Breast epithelium (tissue), 4 donors: ENCODE measurements at regions not wholly inside any gene's neighbourhood (a gene's known extent, or its start where the extent isn't known, plus 50 kb on each side); places are given as distances from the start of the nearest gene placed in this dataset.

Experiments used
- DNase-seq, 2 donors: peaks; one replicate each; pipeline ENCODE4 v3.0.0-alpha.2; 2019; ENCODE audit warnings: low spot score in 2 of 2
- H3K27ac ChIP-seq, 2 donors: fragments of 200-600 bp; sonication (generic) in 1 of 2; one replicate each; pipeline ENCODE4 v1.5.1; 2016 to 2019; ENCODE audit warnings: mild to moderate bottlenecking in 1 of 2
- H3K27me3 ChIP-seq, 2 donors: fragments of 200-600 bp; sonication (generic) in 1 of 2; one replicate each; pipeline versions ENCODE4 v1.5.1 to v1.6.0; 2017 to 2019; ENCODE audit warnings: control low read depth in 1 of 2, mild to moderate bottlenecking in 1 of 2
- H3K36me3 ChIP-seq: fragments of 200-600 bp; one replicate; pipeline ENCODE4 v1.5.1; 2019
- H3K4me1 ChIP-seq, 2 donors: fragments of 200-600 bp; sonication (generic); one replicate each; pipeline ENCODE4 v1.5.1; 2016 to 2019; ENCODE audit warnings: control low read depth in 1 of 2
- H3K4me3 ChIP-seq, 3 donors: fragments of 200-600 bp; sonication (generic); 1 replicate in 2 of 3; 2 replicates in 1 of 3; pipeline ENCODE4 v1.5.1; 2016 to 2019; ENCODE audit warnings: mild to moderate bottlenecking in 3 of 3, moderate library complexity in 2 of 3
- H3K9me3 ChIP-seq, 2 donors: fragments of 200-600 bp; sonication (generic) in 1 of 2; one replicate each; pipeline ENCODE4 v1.5.1; 2016 to 2019; ENCODE audit warnings: control low read depth in 1 of 2
- CTCF ChIP-seq, 3 donors: fragments of 450-650 bp; IDR thresholded peaks; one replicate each; pipeline ENCODE4 v1.5.1; 2016 to 2017; ENCODE audit warnings: antibody characterized with exemption in 3 of 3, mild to moderate bottlenecking in 3 of 3, moderate library complexity in 3 of 3
- POLR2A ChIP-seq: fragments of 450-650 bp; IDR thresholded peaks from one replicate; pipeline ENCODE4 v1.6.1; 2016; ENCODE audit warnings: antibody characterized with exemption, mild to moderate bottlenecking, moderate library complexity
- POLR2AphosphoS5 ChIP-seq, 3 donors: sonication (generic); formaldehyde crosslinking; IDR thresholded peaks; one replicate each; pipeline ENCODE4 v1.6.1; 2017; ENCODE audit warnings: antibody characterized with exemption in 3 of 3
- intact Hi-C: fragments of 100-400 bp; cut with DNase I; formaldehyde crosslinking; loops from one replicate; pipeline ENCODE4 v1.15.1; 2023; ENCODE audit warnings: low total_unique reads

GRCh38 chr22:27097506-27097905 lies 440.1 kb downstream of the MIAT start:
- H3K27ac ChIP-seq, result no peak overlapping the region
- no peaks in the 10 kb centered on the region for H3K36me3 ChIP-seq
- peaks cover 0 to 2% of the 10 kb centered on the region in 2 donors for H3K27me3 ChIP-seq
- H3K4me3 ChIP-seq, result no peak overlapping the region
- no peak for TF ChIP-seq POLR2AphosphoS5 (IDR thresholded peaks at IDR 0.05)
- TF ChIP-seq POLR2A, result no peak
- no peak for TF ChIP-seq CTCF (IDR thresholded peaks at IDR 0.05)
- H3K4me1 ChIP-seq, result no peaks in the 10 kb centered on the region
- DNase-seq, result no peak
- intact Hi-C loops, result no loop called here
- H3K9me3 ChIP-seq, result no peaks in the 10 kb centered on the region

GRCh38 chr22:27097933-27098332 lies 440.5 kb downstream of the MIAT start:
- Histone ChIP-seq H3K27me3 (peaks cover 0 to 2% of the 10 kb centered on the region in 2 donors), H3K27ac (no peak overlapping the region), H3K4me1 (no peaks in the 10 kb centered on the region), H3K9me3 (no peaks in the 10 kb centered on the region), H3K4me3 (no peak overlapping the region), H3K36me3 (no peaks in the 10 kb centered on the region)
- TF ChIP-seq CTCF (IDR thresholded peaks at IDR 0.05) (no peak), POLR2AphosphoS5 (IDR thresholded peaks at IDR 0.05) (no peak), POLR2A (no peak)
- intact Hi-C loops, result no loop called here
- DNase-seq, result no peak

- Histone ChIP-seq H3K36me3 (no peaks in the 10 kb centered on the region), H3K9me3 (no peaks in the 10 kb centered on the region), H3K27me3 (peaks cover 0 to 2% of the 10 kb centered on the region in 2 donors), H3K4me1 (no peaks in the 10 kb centered on the region), H3K4me3 (no peak overlapping the region), H3K27ac (no peak overlapping the region)
- DNase-seq, result no peak
- intact Hi-C loops, result no loop called here
- TF ChIP-seq POLR2A, result no peak
- TF ChIP-seq POLR2AphosphoS5 (IDR thresholded peaks at IDR 0.05), result no peak
- TF ChIP-seq CTCF (IDR thresholded peaks at IDR 0.05), result no peak
These were observed 442.7 kb downstream of the MIAT start for GRCh38 chr22:27099946-27100722.

GRCh38 chr22:27100789-27101188 lies 443.4 kb downstream of the MIAT start:
- H3K36me3 ChIP-seq, result no peaks in the 10 kb centered on the region
- peak overlapping the region in 2 of 3 donors; percentile 9 to 29 for H3K4me3 ChIP-seq
- peaks cover 0 to 2% of the 10 kb centered on the region in 2 donors for H3K27me3 ChIP-seq
- no peak overlapping the region for H3K27ac ChIP-seq
- H3K9me3 ChIP-seq, result no peaks in the 10 kb centered on the region
- no peak for TF ChIP-seq CTCF (IDR thresholded peaks at IDR 0.05)
- no peaks in the 10 kb centered on the region for H3K4me1 ChIP-seq
- no peak for DNase-seq
- intact Hi-C loops, result no loop called here

GRCh38 chr22:27101288-27101687 lies 443.9 kb downstream of the MIAT start:
- H3K4me3 ChIP-seq, result peak overlapping the region in 1 of 3 donors; percentile 9
- no peaks in the 10 kb centered on the region for H3K4me1 ChIP-seq
- H3K36me3 ChIP-seq, result no peaks in the 10 kb centered on the region
- peaks cover 0 to 2% of the 10 kb centered on the region in 2 donors for H3K27me3 ChIP-seq
- no peak overlapping the region for H3K27ac ChIP-seq
- intact Hi-C loops, result no loop called here
- TF ChIP-seq CTCF (IDR thresholded peaks at IDR 0.05), result no peak
- TF ChIP-seq POLR2A, result no peak
- TF ChIP-seq POLR2AphosphoS5 (IDR thresholded peaks at IDR 0.05), result no peak
- H3K9me3 ChIP-seq, result no peaks in the 10 kb centered on the region
- no peak for DNase-seq
